OCI-LY1 (cell line): ENCODE measurements at regions not wholly inside any gene's neighbourhood (a gene's known extent, or its start where the extent isn't known, plus 50 kb on each side); places are given as distances from the start of the nearest gene placed in this dataset.
A peak's percentile ranks its signal among the peaks of the same experiment; 100 is the strongest.

ENCODE experiments used
- H2AFZ ChIP-seq: fragments of 200-600 bp; sonication (generic), shearing (Covaris generic); 2 replicates; pipeline ENCODE4 v1.6.0; 2014; ENCODE audit warnings: antibody characterized with exemption, mild to moderate bottlenecking, low read length
- H3F3A ChIP-seq: fragments of 200-600 bp; sonication (generic), shearing (Covaris generic); 2 replicates; pipeline ENCODE4 v1.6.0; 2014; ENCODE audit warnings: mild to moderate bottlenecking, antibody characterized with exemption, low read length, moderate library complexity; ENCODE audit not compliant: insufficient read depth
- H3K27ac ChIP-seq: fragments of 200-600 bp; sonication (generic); 2 replicates; pipeline ENCODE4 v1.5.1; 2014; ENCODE audit warnings: low read length, mixed run types, mild to moderate bottlenecking, low read depth; ENCODE audit not compliant: poor library complexity, severe bottlenecking
- H3K27me3 ChIP-seq: fragments of 200-600 bp; sonication (generic); 2 replicates; pipeline ENCODE4 v1.6.0; 2014; ENCODE audit warnings: antibody characterized with exemption, mild to moderate bottlenecking, low read length, moderate library complexity; ENCODE audit not compliant: insufficient read depth
- H3K36me3 ChIP-seq: fragments of 200-600 bp; sonication (generic); 2 replicates; pipeline ENCODE4 v1.6.1; 2014; ENCODE audit warnings: mild to moderate bottlenecking, antibody characterized with exemption, low read length, moderate library complexity, mixed read lengths; ENCODE audit not compliant: insufficient read depth
- H3K4me1 ChIP-seq: fragments of 200-600 bp; sonication (generic); 2 replicates; pipeline ENCODE4 v1.5.1; 2014; ENCODE audit warnings: mild to moderate bottlenecking, low read length, moderate library complexity; ENCODE audit not compliant: insufficient read depth, severe bottlenecking
- H3K4me2 ChIP-seq: fragments of 200-600 bp; sonication (generic), shearing (Covaris generic); 2 replicates; pipeline ENCODE4 v1.6.1; 2014; ENCODE audit warnings: low read length
- H3K4me3 ChIP-seq: fragments of 200-600 bp; sonication (generic); 2 replicates; pipeline ENCODE4 v1.5.1; 2014; ENCODE audit warnings: low read length, low read depth, mild to moderate bottlenecking, mixed read lengths; ENCODE audit not compliant: poor library complexity, severe bottlenecking
- H3K79me2 ChIP-seq: fragments of 200-600 bp; shearing (Covaris generic); 2 replicates; pipeline ENCODE4 v1.6.1; 2016; ENCODE audit warnings: mixed run types, low read length, mixed read lengths; ENCODE audit not compliant: insufficient read depth
- H3K9ac ChIP-seq: fragments of 200-600 bp; sonication (generic), shearing (Covaris generic); 2 replicates; pipeline ENCODE4 v1.6.1; 2014; ENCODE audit warnings: mild to moderate bottlenecking, low read length, mixed read lengths
- H3K9me2 ChIP-seq: fragments of 200-600 bp; sonication (generic), shearing (Covaris generic); 2 replicates; pipeline ENCODE4 v1.6.1; 2014; ENCODE audit warnings: low read depth, mild to moderate bottlenecking, low read length, mixed read lengths
- H3K9me3 ChIP-seq: fragments of 200-600 bp; shearing (Covaris generic); 2 replicates; pipeline ENCODE4 v1.6.1; 2014; ENCODE audit warnings: low read length, mixed read lengths
- H4K20me1 ChIP-seq: fragments of 200-600 bp; sonication (generic), shearing (Covaris generic); 2 replicates; pipeline ENCODE4 v1.6.0; 2016; ENCODE audit warnings: mild to moderate bottlenecking, low read length; ENCODE audit not compliant: insufficient read depth
- EZH2 ChIP-seq: fragments of 200-600 bp; sonication (generic), shearing (Covaris generic); IDR thresholded peaks from 2 replicates; pipeline ENCODE4 v1.8.0; 2017; ENCODE audit warnings: borderline replicate concordance, mixed run types, mild to moderate bottlenecking, antibody characterized with exemption, low read length, moderate library complexity, mixed read lengths
- TF ChIP-seq, protein P1 (sequence below): fragments of 200-600 bp; sonication (generic), shearing (Covaris generic); IDR thresholded peaks from 2 replicates; pipeline ENCODE4 v1.5.1; 2017; ENCODE audit warnings: mild to moderate bottlenecking, antibody characterized with exemption, low read length, moderate library complexity, mixed read lengths

GRCh38 chr5:124997186-124997893 lies 250.9 kb upstream of the ZNF608 start:
- Histone ChIP-seq H3K27ac (peak overlapping the region; percentile 97), H3K9ac (peak overlapping the region; percentile 5; the same call in 1 of the 2 replicates), H3K79me2 (no peaks in the 10 kb centered on the region), H3K4me3 (no peak overlapping the region), H3K9me3 (no peaks in the 10 kb centered on the region), H2AFZ (peak overlapping the region; percentile 73; the same call in 1 of the 2 replicates), H3K9me2 (no peaks in the 10 kb centered on the region), H4K20me1 (no peaks in the 10 kb centered on the region), H3K4me2 (peak overlapping the region; percentile 35; the same call in 1 of the 2 replicates), H3K27me3 (no peaks in the 10 kb centered on the region), H3K4me1 (peaks cover 59% of the 10 kb centered on the region), H3F3A (peaks cover 2% of the 10 kb centered on the region; the same call in 1 of the 2 replicates), H3K36me3 (no peaks in the 10 kb centered on the region)
- TF ChIP-seq EZH2: no peak
- TF ChIP-seq, protein P1, sequence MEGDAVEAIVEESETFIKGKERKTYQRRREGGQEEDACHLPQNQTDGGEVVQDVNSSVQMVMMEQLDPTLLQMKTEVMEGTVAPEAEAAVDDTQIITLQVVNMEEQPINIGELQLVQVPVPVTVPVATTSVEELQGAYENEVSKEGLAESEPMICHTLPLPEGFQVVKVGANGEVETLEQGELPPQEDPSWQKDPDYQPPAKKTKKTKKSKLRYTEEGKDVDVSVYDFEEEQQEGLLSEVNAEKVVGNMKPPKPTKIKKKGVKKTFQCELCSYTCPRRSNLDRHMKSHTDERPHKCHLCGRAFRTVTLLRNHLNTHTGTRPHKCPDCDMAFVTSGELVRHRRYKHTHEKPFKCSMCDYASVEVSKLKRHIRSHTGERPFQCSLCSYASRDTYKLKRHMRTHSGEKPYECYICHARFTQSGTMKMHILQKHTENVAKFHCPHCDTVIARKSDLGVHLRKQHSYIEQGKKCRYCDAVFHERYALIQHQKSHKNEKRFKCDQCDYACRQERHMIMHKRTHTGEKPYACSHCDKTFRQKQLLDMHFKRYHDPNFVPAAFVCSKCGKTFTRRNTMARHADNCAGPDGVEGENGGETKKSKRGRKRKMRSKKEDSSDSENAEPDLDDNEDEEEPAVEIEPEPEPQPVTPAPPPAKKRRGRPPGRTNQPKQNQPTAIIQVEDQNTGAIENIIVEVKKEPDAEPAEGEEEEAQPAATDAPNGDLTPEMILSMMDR: no peak

DNA sequence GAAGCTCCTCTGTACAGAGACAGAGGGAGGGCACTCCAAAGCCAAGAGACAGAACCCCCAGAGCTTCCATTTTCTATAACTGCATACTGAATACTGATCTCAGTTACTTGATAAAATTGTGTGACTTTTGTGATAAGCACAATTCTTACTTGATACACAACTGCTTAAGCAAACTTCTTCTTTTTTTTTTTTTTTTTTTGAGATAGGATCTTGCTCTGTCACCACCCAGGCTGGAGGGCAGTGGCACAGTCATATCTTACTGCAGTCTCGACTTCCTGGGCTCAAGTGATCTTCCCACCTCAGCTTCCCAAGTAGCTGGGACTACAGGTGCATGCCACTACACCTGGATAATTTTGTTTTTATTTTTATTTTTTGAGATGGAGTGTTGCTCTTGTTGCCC lies 252.1 kb upstream of the ZNF608 start:
- peak overlapping the region; percentile 5; the same call in 1 of the 2 replicates for H3K9ac ChIP-seq
- H3K4me2 ChIP-seq: peak overlapping the region; percentile 35; the same call in 1 of the 2 replicates
- peak overlapping the region; percentile 97 for H3K27ac ChIP-seq
- H2AFZ ChIP-seq: no peak overlapping the region
- no peaks in the 10 kb centered on the region for H3K27me3 ChIP-seq
- H3K4me1 ChIP-seq: peaks cover 71% of the 10 kb centered on the region
- TF ChIP-seq, protein P1: no peak
- TF ChIP-seq EZH2: no peak
- peaks cover 8% of the 10 kb centered on the region; the same call in 1 of the 2 replicates for H3F3A ChIP-seq
- no peak overlapping the region for H3K4me3 ChIP-seq
- H4K20me1 ChIP-seq: no peaks in the 10 kb centered on the region
- no peaks in the 10 kb centered on the region for H3K79me2 ChIP-seq
- no peaks in the 10 kb centered on the region for H3K9me2 ChIP-seq
- no peaks in the 10 kb centered on the region for H3K36me3 ChIP-seq
- H3K9me3 ChIP-seq: no peaks in the 10 kb centered on the region

DNA sequence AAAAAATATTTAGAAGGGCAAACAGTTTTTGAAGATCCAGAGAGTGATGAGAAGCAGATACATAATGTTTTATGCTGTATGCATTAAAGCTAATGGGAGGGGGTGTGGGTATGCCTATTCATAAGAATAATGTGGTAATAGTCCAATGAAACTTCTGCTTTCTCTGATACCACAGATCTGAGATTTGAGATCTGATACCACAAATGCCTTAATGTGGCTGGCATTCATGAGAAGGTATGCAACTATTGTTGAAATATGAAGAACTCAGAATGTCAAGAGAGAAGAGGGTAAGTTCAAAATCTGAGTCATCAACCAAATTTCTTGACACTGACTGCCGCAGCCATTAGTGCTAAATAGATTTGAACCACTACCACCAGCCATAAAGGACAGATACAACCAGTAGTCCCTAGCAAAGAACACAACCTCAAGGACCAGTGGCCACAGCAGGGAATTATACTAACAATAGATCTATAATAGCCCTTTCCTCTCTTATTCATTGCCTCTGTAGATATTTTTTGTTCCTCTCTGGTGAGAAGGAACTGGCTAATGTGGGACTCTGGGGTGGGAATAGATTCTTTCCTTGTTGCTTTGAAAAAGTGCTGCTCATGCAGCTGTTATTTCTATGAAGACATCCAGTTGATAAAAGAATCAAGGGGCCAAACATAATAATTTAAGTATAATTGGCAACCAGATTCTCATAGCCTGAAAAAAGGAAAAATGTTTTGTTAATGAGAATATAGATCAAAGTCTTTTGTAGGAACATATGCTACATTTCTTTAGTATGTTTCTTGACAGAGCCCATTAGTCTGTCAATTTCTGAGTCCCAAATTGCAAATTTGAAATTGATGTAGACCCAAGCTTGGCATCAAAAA lies 256.5 kb upstream of the ZNF608 start:
- Histone ChIP-seq H3F3A (0 out of 2 replicates have a peak, but pooled peaks cover 11% of the 10 kb centered on the region), H3K4me2 (peak overlapping the region; percentile 74; the same call in 1 of the 2 replicates), H3K9me3 (no peaks in the 10 kb centered on the region), H3K4me3 (no peak overlapping the region), H3K9ac (peak overlapping the region; percentile 17; the same call in 1 of the 2 replicates), H2AFZ (no peak overlapping the region), H3K36me3 (no peaks in the 10 kb centered on the region), H3K27me3 (no peaks in the 10 kb centered on the region), H3K9me2 (no peaks in the 10 kb centered on the region), H4K20me1 (no peaks in the 10 kb centered on the region), H3K79me2 (no peaks in the 10 kb centered on the region), H3K27ac (peak overlapping the region; percentile 97), H3K4me1 (peaks cover 100% of the 10 kb centered on the region)
- TF ChIP-seq EZH2: no peak
- TF ChIP-seq, protein P1: no peak
